Activated naive CD4-positive, alpha-beta T cell treated with anti-CD3 and anti-CD28 coated beads for 36 hours (primary cell): ENCODE measurements at regions not wholly inside any gene's neighbourhood (a gene's known extent, or its start where the extent isn't known, plus 50 kb on each side); places are given as distances from the start of the nearest gene placed in this dataset.
"Not testable (repeated sequence)": the region's sequence is repeated elsewhere in the genome, so short reads cannot be mapped to it uniquely, and the experiment has no call there.

ENCODE experiments used
- CTCF ChIA-PET: fragments of 350-600 bp; sonication (Branson Sonifier 250); formaldehyde crosslinking; loops from one replicate; lab custom pipeline; 2021; ENCODE audit warnings: antibody characterized with exemption; lab: Charles Lee
- DNase-seq: peaks from one replicate; pipeline ENCODE4 v3.0.0-alpha.2; 2020
- H3K27ac Mint-ChIP-seq: one replicate; pipeline ENCODE4 v1.8.0; 2021; ENCODE audit warnings: mild to moderate bottlenecking, mixed read lengths
- H3K27me3 Mint-ChIP-seq: one replicate; pipeline ENCODE4 v1.8.0; 2021; ENCODE audit warnings: low read depth, mixed read lengths
- H3K36me3 Mint-ChIP-seq: one replicate; pipeline ENCODE4 v1.8.0; 2021; ENCODE audit warnings: low read depth, mixed read lengths
- H3K4me1 Mint-ChIP-seq: one replicate; pipeline ENCODE4 v1.8.0; 2021; ENCODE audit warnings: low read depth, mixed read lengths
- H3K4me3 Mint-ChIP-seq: one replicate; pipeline ENCODE4 v1.8.0; 2021; ENCODE audit warnings: mild to moderate bottlenecking, moderate library complexity, mixed read lengths
- H3K9me3 Mint-ChIP-seq: one replicate; pipeline ENCODE4 v1.8.0; 2021; ENCODE audit warnings: mixed read lengths
- intact Hi-C: fragments of 100-400 bp; cut with micrococcal nuclease; formaldehyde crosslinking; loops from one replicate; pipeline ENCODE4 v1.15.1; 2023

- H3K4me3 Mint-ChIP-seq: no peak overlapping the region
- no peak for DNase-seq
- H3K36me3 Mint-ChIP-seq: no peaks in the 10 kb centered on the region
- no peaks in the 10 kb centered on the region for H3K9me3 Mint-ChIP-seq
- CTCF ChIA-PET: no interaction called here
- no peak overlapping the region for H3K27ac Mint-ChIP-seq
- H3K27me3 Mint-ChIP-seq: no peaks in the 10 kb centered on the region
- peaks cover 2% of the 10 kb centered on the region for H3K4me1 Mint-ChIP-seq
- intact Hi-C loops: no loop called here
Observed at GRCh38 chr10:8338177-8338766, 283.8 kb downstream of the GATA3 start.

DNA sequence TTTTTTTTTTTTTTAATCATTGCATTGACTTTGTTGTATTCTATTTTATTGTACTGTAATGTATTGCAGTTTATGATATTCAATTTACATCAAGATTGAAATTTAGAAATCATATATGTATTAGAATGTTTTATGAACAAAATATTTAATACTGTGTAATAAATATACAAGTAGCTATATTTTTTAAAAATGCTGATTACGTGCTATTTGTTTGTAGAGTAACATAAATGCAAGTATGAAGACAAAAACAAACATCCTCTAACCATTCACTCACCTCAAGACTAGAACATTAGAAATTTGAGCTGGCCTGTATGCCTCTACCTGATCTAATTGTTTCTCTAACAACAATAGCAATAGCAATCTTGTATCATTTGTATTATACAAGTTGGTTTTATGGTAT, 290.3 kb downstream of the GATA3 start:
- Mint-ChIP-seq H3K36me3 (no peaks in the 10 kb centered on the region), H3K4me3 (no peak overlapping the region)

GRCh38 chr10:8346861-8347260, 292.4 kb downstream of the GATA3 start:
- no peaks in the 10 kb centered on the region for H3K4me1 Mint-ChIP-seq
- no peaks in the 10 kb centered on the region for H3K9me3 Mint-ChIP-seq
- intact Hi-C loops: no loop called here
- CTCF ChIA-PET: no interaction called here
- no peaks in the 10 kb centered on the region for H3K36me3 Mint-ChIP-seq
- H3K4me3 Mint-ChIP-seq: no peak overlapping the region
- H3K27me3 Mint-ChIP-seq: no peaks in the 10 kb centered on the region
- no peak for DNase-seq
- H3K27ac Mint-ChIP-seq: no peak overlapping the region

More for the DNA sequence above, 290.3 kb downstream of the GATA3 start:
- Mint-ChIP-seq H3K27ac (no peak overlapping the region), H3K4me1 (no peaks in the 10 kb centered on the region), H3K9me3 (no peaks in the 10 kb centered on the region), H3K27me3 (no peaks in the 10 kb centered on the region)
- DNase-seq: no peak
- CTCF ChIA-PET: no interaction called here
- intact Hi-C loops: no loop called here

- H3K4me1 Mint-ChIP-seq, H3K4me3 Mint-ChIP-seq, CTCF ChIA-PET, intact Hi-C loops, H3K9me3 Mint-ChIP-seq, H3K27me3 Mint-ChIP-seq, H3K27ac Mint-ChIP-seq, DNase-seq, H3K36me3 Mint-ChIP-seq: not testable (repeated sequence)
Observed at GRCh38 chr10:8347614-8348013, 293.1 kb downstream of the GATA3 start.

- no peak for DNase-seq
- Mint-ChIP-seq H3K36me3 (no peaks in the 10 kb centered on the region), H3K4me1 (no peaks in the 10 kb centered on the region), H3K27ac (no peak overlapping the region), H3K27me3 (no peaks in the 10 kb centered on the region), H3K9me3 (no peaks in the 10 kb centered on the region), H3K4me3 (no peak overlapping the region)
- CTCF ChIA-PET: no interaction called here
- intact Hi-C loops: no loop called here
Observed at GRCh38 chr10:8349610-8350249, 295.2 kb downstream of the GATA3 start.

- Mint-ChIP-seq H3K36me3 (no peaks in the 10 kb centered on the region), H3K27me3 (no peaks in the 10 kb centered on the region), H3K4me1 (no peaks in the 10 kb centered on the region), H3K4me3 (no peak overlapping the region), H3K9me3 (no peaks in the 10 kb centered on the region), H3K27ac (no peak overlapping the region)
- intact Hi-C loops: no loop called here
- DNase-seq: no peak
- CTCF ChIA-PET: no interaction called here
Observed at GRCh38 chr10:8350250-8350967, 295.9 kb downstream of the GATA3 start.

- Mint-ChIP-seq H3K4me3 (no peak overlapping the region), H3K36me3 (no peaks in the 10 kb centered on the region), H3K27ac (no peak overlapping the region), H3K4me1 (no peaks in the 10 kb centered on the region), H3K27me3 (peaks cover 2% of the 10 kb centered on the region), H3K9me3 (no peaks in the 10 kb centered on the region)
- CTCF ChIA-PET: interaction anchor here (0.7 kb wide), 1 partner anchor 841 kb away, joined by 5 read pairs; no protein-coding TSS in a partner anchor
- intact Hi-C loops: no loop called here
- no peak for DNase-seq
Observed at GRCh38 chr10:8352171-8353075, 297.9 kb downstream of the GATA3 start.

- Mint-ChIP-seq H3K4me3 (no peak overlapping the region), H3K36me3 (no peaks in the 10 kb centered on the region), H3K9me3 (no peaks in the 10 kb centered on the region), H3K27me3 (peaks cover 2% of the 10 kb centered on the region), H3K4me1 (no peaks in the 10 kb centered on the region), H3K27ac (no peak overlapping the region)
- intact Hi-C loops: no loop called here
- DNase-seq: no peak
- CTCF ChIA-PET: no interaction called here
Observed at GRCh38 chr10:8356283-8356682, 301.8 kb downstream of the GATA3 start.

DNA sequence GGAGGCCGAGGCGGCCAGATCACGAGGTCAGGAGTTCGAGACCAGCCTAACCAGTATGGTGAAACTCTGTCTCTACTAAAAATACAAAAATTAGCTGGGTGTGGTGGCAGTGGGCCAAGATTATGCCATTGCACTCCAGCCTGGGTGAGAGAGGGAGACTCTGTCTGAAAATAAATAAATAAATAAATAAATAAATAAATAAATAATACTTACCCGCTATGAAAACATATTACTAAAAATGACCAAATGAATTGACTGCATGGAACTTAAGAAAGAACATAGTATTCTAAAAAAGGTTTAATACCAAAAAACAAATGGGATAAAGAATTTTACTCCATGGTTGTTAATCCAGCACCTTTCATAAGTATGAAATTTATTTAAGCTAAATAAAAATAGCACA, 305.0 kb downstream of the GATA3 start:
- intact Hi-C loops: no loop called here
- H3K27me3 Mint-ChIP-seq: peaks cover 2% of the 10 kb centered on the region
- no peaks in the 10 kb centered on the region for H3K9me3 Mint-ChIP-seq
- CTCF ChIA-PET: no interaction called here
- H3K27ac Mint-ChIP-seq: no peak overlapping the region
- H3K4me3 Mint-ChIP-seq: no peak overlapping the region
- H3K4me1 Mint-ChIP-seq: peaks cover 15% of the 10 kb centered on the region
- no peak for DNase-seq
- no peaks in the 10 kb centered on the region for H3K36me3 Mint-ChIP-seq

DNA sequence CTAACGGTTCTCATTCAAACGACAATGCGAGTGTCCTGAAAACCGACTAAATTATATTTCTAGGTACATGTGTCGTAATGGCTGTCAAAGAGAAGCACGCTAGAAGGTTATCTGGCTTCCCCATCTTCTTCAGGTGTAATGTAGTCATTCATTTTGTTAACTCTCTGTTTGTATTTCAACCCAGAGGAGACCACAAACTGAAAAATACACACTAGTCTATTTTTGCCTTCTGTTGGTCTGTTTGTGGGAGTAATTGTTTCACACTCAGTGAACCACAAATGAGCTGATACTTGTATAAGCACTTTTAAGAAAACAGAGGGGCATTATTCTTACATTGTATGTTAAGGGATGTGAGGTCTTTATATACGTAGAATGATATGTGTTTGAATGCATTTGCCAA, 305.9 kb downstream of the GATA3 start:
- DNase-seq: no peak
- intact Hi-C loops: loop anchor here (2.0 kb wide), 1 partner anchor 28 kb away; no protein-coding TSS in a partner anchor
- Mint-ChIP-seq H3K36me3 (no peaks in the 10 kb centered on the region), H3K27ac (no peak overlapping the region), H3K4me3 (no peak overlapping the region), H3K27me3 (peaks cover 2% of the 10 kb centered on the region), H3K9me3 (no peaks in the 10 kb centered on the region), H3K4me1 (peaks cover 15% of the 10 kb centered on the region)
- CTCF ChIA-PET: no interaction called here

DNA sequence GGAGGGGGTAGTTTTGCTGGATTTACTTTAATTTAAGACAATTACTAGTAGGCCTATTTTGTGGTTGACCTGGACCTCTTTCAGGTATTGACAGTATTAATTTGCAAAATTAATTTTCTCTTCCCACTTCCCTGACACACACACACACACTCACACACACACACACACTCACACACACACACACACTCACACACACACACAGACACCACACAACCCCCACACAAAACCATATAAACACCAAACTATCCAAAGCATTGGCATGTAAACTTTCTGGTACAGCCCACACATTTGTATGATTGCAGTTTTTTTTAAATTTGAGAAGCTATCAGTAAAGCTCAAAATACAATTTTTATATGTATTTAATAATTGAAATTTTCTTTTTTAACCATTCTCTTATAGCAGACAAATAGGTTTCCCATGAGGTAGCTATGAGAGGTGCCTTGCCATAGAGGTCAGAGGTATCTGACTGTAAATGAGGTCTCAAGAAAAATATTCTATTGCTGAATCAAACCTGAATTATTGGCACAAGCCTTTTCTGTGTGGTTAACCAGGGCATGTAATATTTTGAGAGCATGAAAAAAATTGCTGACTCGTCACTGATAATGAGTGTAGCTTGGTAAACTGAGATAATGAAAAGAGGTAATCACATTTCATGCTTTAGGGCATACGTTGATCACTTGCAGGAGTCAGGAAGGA, 306.5 kb downstream of the GATA3 start:
- DNase-seq: no peak
- CTCF ChIA-PET: no interaction called here
- Mint-ChIP-seq H3K27me3 (peaks cover 2% of the 10 kb centered on the region), H3K4me3 (no peak overlapping the region), H3K9me3 (no peaks in the 10 kb centered on the region), H3K36me3 (no peaks in the 10 kb centered on the region), H3K27ac (no peak overlapping the region), H3K4me1 (peaks cover 20% of the 10 kb centered on the region)
- intact Hi-C loops: loop anchor here (2.0 kb wide), 1 partner anchor 28 kb away; no protein-coding TSS in a partner anchor

DNA sequence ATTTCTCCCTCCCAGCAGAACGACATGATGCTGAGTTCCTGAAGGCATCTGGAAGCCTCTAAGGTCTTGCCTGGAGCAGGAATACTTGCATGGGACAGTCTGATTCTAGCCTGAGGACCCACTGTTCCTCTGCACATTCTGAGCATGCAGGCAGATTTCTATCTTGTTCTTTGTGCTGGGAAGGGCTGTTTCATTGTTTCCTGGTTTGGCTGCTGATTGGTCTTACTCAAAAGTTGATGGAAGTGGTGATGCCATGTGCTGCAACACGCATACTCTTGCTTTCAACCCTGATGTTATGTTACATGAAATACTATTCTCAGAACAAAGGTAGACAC, 307.0 kb downstream of the GATA3 start:
- peak; percentile 6 for DNase-seq
- Mint-ChIP-seq H3K4me1 (peaks cover 25% of the 10 kb centered on the region), H3K4me3 (no peak overlapping the region), H3K9me3 (no peaks in the 10 kb centered on the region), H3K27ac (no peak overlapping the region), H3K27me3 (peaks cover 2% of the 10 kb centered on the region), H3K36me3 (no peaks in the 10 kb centered on the region)
- intact Hi-C loops: loop anchor here (2.0 kb wide), 1 partner anchor 29 kb away; no protein-coding TSS in a partner anchor
- CTCF ChIA-PET: no interaction called here
